GDM1 (cell line): ENCODE measurements at regions not wholly inside any gene's neighbourhood (a gene's known extent, or its start where the extent isn't known, plus 50 kb on each side); places are given as distances from the start of the nearest gene placed in this dataset.
"Not testable (repeated sequence)": the region's sequence is repeated elsewhere in the genome, so short reads cannot be mapped to it uniquely, and the experiment has no call there.

ENCODE experiments used
- DNase-seq: peaks from one replicate; lab custom pipeline; 2025; lab: John Stamatoyannopoulos, UW

DNA sequence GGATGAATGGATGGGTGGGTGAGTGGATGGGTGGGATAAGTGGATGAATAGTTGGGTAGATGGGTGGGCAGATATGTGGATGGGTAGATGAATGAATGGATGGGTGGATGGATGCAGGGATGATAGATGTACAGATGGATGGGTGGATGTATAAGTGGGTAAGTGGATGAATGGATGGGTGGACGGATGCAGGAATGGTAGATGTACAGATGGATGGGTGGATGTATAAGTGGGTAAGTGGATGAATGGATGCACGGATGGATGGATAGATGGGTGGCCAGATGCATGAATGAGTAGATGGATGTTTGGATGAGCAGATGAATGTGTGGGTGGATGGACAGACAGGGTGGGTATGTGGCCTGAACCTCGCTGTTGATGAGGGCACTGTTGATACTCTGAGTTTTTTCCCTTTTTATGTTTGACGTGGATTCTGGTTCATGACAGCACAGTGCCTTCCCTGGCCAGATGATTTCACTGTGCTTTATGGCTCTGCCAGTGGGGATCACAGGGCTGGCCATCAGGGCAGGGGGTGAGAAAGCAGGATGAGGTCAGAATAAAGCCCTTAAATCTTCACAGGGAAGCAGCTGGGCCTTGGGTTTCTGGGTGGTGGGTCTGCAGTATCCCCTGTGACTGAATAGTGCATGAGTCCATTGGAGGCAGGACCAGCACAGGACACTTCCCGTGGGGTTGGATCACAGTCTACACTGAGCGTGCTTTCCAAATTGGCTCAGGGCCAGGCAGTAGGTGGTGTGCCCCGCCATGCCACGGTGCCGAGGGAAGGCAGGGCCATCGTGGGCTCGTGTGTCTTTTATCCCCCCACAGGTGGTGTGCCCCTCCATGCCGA lies 213.2 kb downstream of the BANP start:
- not testable (repeated sequence) for DNase-seq

DNA sequence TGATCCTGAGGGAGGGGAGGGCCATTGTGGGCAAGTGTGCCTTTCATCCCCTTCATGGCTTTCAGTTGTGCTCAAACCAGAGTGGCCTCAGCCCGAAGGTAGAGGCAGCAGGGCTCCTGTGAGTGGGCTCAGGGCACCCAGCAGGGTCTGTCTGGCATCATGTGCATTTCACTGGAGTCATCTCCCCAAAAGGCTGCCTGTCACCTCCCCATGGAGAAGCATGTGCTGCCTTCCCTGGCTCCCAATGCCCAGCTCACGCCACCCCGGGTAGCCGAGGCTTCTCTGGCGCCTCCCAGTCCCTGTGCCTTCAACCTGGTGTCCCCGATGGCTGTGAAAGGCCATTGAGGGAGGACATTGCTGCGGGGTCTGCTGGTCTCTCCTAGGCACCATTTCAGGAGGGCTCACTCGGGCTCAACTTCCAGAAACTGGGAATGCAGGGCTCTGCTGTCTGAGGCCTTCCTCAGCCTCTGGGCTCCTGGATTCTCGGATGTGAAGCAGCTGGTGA lies 213.9 kb downstream of the BANP start:
- not testable (repeated sequence) for DNase-seq

GRCh38 chr16:88165683-88166082 lies 214.4 kb downstream of the BANP start:
- DNase-seq: not testable (repeated sequence)

GRCh38 chr16:88166209-88166773 lies 215.1 kb downstream of the BANP start:
- not testable (repeated sequence) for DNase-seq

- DNase-seq: not testable (repeated sequence)
Measured at GRCh38 chr16:88167798-88168556, 214.8 kb upstream of the ZNF469 start.

DNA sequence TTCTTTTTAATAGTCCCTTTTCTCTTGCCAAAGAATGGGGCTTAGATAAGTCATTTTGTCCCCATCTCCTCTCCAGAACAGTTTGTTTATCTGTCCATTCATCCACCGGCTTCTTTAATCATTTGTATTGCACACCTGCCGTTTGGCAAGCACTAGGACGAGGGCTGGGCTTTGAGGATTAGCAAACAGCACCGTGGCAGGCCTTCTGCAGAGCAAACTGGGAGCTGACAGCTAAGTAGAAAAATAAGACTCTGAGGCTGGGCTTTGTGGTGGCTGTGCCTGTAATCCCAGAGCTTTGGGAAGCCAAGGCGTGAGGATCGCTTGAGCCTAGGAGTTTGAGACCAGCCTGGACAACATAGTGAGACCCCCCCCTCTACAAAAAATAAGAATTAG lies 214.2 kb upstream of the ZNF469 start:
- DNase-seq: not testable (repeated sequence)

DNA sequence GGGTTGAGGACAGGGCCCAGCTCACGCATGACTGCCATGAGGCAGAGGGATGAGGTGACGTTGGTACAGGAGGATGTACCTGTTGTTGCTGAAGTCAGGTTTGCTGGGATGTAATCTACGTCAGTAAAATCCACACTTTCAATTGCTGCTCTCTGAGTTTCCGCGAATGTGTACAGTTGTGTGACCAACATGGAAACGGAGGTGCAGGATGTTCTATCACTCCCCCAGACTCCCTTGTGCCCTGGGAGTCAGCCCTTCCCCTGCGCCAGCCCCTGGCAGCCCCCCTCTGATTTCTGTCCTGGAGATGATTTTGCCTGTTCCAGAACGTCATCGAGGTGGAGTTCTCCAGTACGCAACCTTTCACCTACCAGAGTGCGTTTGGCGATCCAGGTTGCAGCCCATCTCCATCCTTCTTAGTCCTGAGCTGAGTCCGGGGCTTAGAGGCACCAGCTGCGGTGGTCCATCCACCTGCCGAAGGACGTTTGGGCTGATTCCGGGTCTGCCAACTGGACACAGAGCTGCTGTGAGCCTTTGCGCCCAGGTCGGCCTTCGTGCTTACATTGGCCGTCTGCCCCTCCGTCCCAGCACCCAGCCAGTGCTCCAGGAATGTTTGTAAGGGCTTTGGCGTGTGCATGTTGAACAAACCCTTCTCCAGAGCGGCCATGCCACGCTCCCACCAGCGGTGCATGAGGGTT lies 213.5 kb upstream of the ZNF469 start:
- DNase-seq: not testable (repeated sequence)

DNA sequence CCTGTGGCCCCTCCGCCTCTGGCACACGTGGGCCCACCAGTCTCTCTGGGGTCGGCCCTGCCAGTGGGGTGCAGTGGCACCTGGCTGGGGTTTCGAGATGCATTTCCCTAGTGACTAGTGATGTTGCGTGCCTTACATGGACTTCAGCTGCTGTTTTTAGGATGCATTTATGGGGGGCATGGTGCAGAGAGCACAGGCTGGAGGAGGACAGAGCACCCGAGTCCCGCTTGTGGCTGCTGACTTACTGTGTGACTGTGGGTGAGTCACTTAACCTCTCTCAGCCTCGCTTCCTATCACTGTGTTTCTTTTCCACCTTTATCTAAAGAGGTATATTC lies 213.0 kb upstream of the ZNF469 start:
- not testable (repeated sequence) for DNase-seq

DNA sequence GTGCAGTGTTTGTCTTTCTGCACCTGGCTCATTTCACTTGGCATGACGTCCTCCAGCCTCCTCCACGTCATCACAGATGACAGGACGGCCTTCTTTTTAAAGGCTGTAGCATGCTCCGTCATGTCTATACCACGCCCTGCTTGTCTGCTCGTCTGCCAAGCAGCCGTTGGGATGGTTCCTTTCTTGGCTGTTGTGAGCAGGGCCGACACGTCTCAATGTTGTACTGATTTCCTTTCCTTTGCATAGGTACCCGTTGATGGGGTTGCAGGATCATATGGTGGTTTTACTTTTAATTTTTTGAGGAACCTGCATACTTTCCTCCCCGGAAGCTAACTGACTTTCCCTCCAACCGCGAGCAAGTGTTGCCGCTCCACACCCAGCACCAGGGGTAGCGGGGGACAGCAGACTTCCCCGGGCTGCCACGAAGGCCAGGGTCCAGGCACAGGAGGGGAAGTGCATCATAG lies 212.2 kb upstream of the ZNF469 start:
- DNase-seq: no peak

DNA sequence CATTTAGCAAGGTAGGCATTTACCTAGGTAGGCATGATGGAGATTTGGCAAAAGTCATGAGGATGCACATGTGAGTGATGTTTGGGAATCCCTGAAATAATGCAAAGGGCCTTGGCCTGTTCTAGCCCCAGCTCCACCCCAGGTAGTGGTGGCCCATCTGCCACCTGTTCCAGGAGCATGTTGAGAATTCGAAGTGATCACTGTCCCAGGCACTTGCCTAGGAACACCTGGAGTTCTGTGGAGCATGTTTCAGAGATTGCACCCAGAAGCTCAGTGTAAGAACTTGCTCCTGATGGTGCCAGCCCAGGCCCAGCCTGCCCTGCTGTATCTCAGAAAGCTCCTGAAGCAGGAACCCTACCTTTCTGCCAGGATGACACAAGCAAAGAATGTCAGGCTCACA lies 211.6 kb upstream of the ZNF469 start:
- DNase-seq: not testable (repeated sequence)

DNA sequence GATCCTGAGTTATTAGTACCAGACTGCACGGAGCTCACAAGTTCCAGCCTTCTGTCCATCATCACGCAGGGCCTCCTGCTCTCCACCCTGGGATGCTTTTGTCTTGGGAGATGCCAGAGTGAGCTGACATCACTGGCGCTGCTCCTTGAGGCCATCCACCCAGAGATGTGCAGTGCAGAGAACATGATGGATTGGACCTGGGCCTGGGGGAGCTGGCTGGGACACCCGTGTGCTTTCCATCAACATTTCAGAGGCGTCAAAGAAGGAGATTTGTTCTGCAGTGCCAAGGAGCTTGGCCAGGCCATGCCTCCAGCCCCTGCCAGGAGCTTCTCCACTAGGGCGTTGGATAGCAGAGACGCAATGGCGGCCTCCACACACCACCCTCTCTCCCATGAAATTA lies 206.6 kb upstream of the ZNF469 start:
- DNase-seq: not testable (repeated sequence)

DNA sequence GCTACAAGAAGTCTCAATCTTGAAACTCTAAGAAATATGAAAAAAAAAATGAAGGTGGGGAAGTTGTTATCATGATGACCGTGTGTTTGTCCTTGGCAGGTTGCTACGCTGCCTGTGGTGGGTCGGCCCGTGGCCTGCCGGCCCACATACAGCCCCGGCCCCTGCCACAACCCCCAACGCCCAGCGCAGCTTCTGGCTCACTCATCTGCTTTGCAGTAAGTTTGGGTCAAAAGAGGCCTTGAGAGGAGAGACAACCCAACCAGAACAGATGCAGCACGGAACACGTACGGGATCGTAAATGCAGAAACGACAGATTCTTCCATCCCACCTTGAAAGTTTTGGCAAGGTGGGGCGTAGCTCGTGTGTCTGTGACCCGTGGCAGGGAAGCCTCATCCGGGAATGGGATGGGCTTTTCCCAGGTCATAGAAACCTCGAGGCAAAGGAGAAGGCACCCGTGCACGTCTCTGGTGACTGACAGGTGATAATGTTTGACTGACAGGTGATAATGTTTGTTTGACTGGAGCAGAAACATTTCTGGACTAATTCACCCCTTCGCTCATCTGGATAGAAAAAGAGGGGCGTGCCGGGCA lies 206.1 kb upstream of the ZNF469 start:
- DNase-seq: not testable (repeated sequence)

DNA sequence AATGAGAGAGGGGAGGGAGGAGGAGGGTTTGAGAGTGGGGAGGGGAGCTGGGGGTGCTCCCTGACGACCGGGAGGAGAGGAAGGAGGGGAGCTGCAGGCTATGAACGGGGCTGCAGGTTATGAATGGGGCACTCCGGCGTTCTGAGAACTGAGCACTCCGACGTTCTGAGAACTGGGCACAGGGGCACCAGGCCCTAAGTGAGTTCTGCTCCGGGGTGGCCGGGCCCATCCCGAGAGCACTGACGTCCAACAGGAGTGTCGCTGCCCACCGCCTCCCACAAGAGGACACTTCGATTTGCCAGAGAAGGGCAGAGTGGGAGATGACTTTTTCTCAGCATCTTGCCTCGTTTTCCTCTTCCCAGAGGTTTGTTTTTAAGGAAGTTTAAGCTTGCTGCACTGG lies 204.5 kb upstream of the ZNF469 start:
- DNase-seq: not testable (repeated sequence)

GRCh38 chr16:88178896-88179295 lies 203.9 kb upstream of the ZNF469 start:
- not testable (repeated sequence) for DNase-seq

- DNase-seq: not testable (repeated sequence)
Measured at GRCh38 chr16:88182967-88183881, 199.5 kb upstream of the ZNF469 start.

DNA sequence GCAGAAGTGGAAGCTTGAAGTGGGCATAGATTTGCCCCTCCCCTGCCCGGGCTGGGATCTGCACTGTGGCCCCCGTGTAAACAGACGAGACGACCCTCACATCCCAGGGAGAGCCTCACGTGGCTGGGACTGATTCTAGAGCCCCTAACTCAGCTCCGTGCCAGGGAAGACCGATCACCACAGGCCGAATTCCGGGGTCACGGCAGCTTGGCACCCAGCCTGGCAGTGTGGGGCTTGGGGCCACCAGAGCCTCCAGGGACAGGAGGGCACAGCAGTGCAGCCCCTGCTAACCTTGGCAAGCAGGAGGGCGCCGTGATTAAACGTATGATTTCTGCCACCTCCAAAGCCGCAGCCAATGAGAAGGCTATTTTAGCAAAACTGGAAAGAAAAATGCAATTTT lies 198.7 kb upstream of the ZNF469 start:
- DNase-seq: not testable (repeated sequence)

- not testable (repeated sequence) for DNase-seq
Measured at GRCh38 chr16:88184566-88185355, 198.0 kb upstream of the ZNF469 start.

GRCh38 chr16:88185406-88185805 lies 197.4 kb upstream of the ZNF469 start:
- not testable (repeated sequence) for DNase-seq
